H1 (cell line): ENCODE measurements at regions not wholly inside any gene's neighbourhood (a gene's known extent, or its start where the extent isn't known, plus 50 kb on each side); places are given as distances from the start of the nearest gene placed in this dataset.
"Not testable (repeated sequence)": the region's sequence is repeated elsewhere in the genome, so short reads cannot be mapped to it uniquely, and the experiment has no call there.

Experiments used
- CTCF ChIA-PET: fragments of 300-600 bp; sonication (Branson Sonifier 250); formaldehyde crosslinking; loops from one replicate; lab custom pipeline; 2021; ENCODE audit not compliant: partially characterized antibody; lab: Charles Lee
- POLR2A ChIA-PET: fragments of 300-600 bp; sonication (Branson Sonifier 250); formaldehyde crosslinking; loops from one replicate; lab custom pipeline; 2021; ENCODE audit warnings: inconsistent platforms; ENCODE audit not compliant: partially characterized antibody; lab: Charles Lee
- DNase-seq, 2 experiments: peaks; one replicate each; pipeline versions ENCODE4 v3.0.0 to v3.0.0-alpha.2; 2010 to 2022; ENCODE audit warnings: low spot score in 2 of 2, low read depth in 1 of 2, mixed read lengths in 1 of 2
- FAIRE-seq: peaks from 2 replicates; lab custom pipeline; 2011; peaks lifted over from hg19 to GRCh38; lab: Jason Lieb, UNC
- H2AFZ ChIP-seq: 2 replicates; pipeline ENCODE4 v1.8.1; 2012; ENCODE audit warnings: low read length, inconsistent platforms
- H2AK5ac ChIP-seq: 2 replicates; pipeline ENCODE4 v1.6.1; 2013; ENCODE audit warnings: low read depth, low read length
- H2BK120ac ChIP-seq: replicated peaks from 2 replicates; pipeline ENCODE3; 2013; ENCODE audit warnings: low read depth, low read length, inconsistent platforms
- H2BK12ac ChIP-seq: 2 replicates; pipeline ENCODE4 v1.6.1; 2013; ENCODE audit warnings: low read depth, low read length
- H2BK15ac ChIP-seq: 2 replicates; pipeline ENCODE4 v1.6.1; 2013; ENCODE audit warnings: low read length
- H2BK20ac ChIP-seq: 2 replicates; pipeline ENCODE4 v1.6.1; 2013; ENCODE audit warnings: low read length
- H2BK5ac ChIP-seq: 2 replicates; pipeline ENCODE4 v1.6.1; 2013; ENCODE audit warnings: low read depth, low read length
- H3K14ac ChIP-seq: 2 replicates; pipeline ENCODE4 v1.6.1; 2013; ENCODE audit warnings: inconsistent platforms; ENCODE audit not compliant: insufficient read length
- H3K18ac ChIP-seq: 2 replicates; pipeline ENCODE4 v1.6.1; 2013; ENCODE audit warnings: low read length; ENCODE audit errors: extremely low read depth
- H3K23ac ChIP-seq: 2 replicates; pipeline ENCODE4 v1.6.1; 2013; ENCODE audit warnings: inconsistent platforms; ENCODE audit not compliant: insufficient read length
- H3K23me2 ChIP-seq: 2 replicates; pipeline ENCODE4 v1.6.1; 2013; ENCODE audit warnings: low read depth, low read length
- H3K27ac ChIP-seq: 2 replicates; pipeline ENCODE4 v1.6.1; 2011; ENCODE audit warnings: low read depth, low read length, inconsistent platforms
- H3K27me3 ChIP-seq, 4 experiments: replicated peaks in 1 of 4; 1 replicate in 1 of 4; 2 replicates in 3 of 4; pipeline versions ENCODE4 v1.6.1 to v1.8.1; 2011 to 2013; ENCODE audit warnings: low read length in 3 of 4, mild to moderate bottlenecking in 3 of 4, inconsistent platforms in 2 of 4, mixed read lengths in 2 of 4, moderate library complexity in 1 of 4; ENCODE audit not compliant: control insufficient read depth in 3 of 4, insufficient read depth in 3 of 4; ENCODE audit errors: extremely low read depth in 1 of 4
- H3K36me3 ChIP-seq, 4 experiments: 2 replicates each; pipeline versions ENCODE4 v1.6.1 to v1.8.1; 2011 to 2013; ENCODE audit warnings: mild to moderate bottlenecking in 4 of 4, low read length in 3 of 4, moderate library complexity in 2 of 4, control low read depth in 1 of 4, inconsistent platforms in 1 of 4; ENCODE audit not compliant: insufficient read depth in 4 of 4, control insufficient read depth in 2 of 4
- H3K4ac ChIP-seq: replicated peaks from 2 replicates; pipeline ENCODE3; 2013; ENCODE audit warnings: low read length, low read depth, mixed read lengths, inconsistent platforms; ENCODE audit not compliant: insufficient read length
- H3K4me1 ChIP-seq, 4 experiments: replicated peaks in 1 of 4; 1 replicate in 1 of 4; 2 replicates in 3 of 4; pipeline versions ENCODE4 v1.6.1 to v1.8.1; 2011 to 2013; ENCODE audit warnings: low read length in 3 of 4, inconsistent platforms in 2 of 4, mixed read lengths in 1 of 4; ENCODE audit not compliant: insufficient read depth in 4 of 4, control insufficient read depth in 3 of 4
- H3K4me2 ChIP-seq, 2 experiments: 2 replicates each; pipeline versions ENCODE4 v1.6.1 to v1.8.1; 2011 to 2013; ENCODE audit warnings: low read depth in 2 of 2, low read length in 2 of 2, control low read depth in 1 of 2, inconsistent platforms in 1 of 2, mild to moderate bottlenecking in 1 of 2; ENCODE audit not compliant: insufficient read depth in 1 of 2
- H3K4me3 ChIP-seq, 4 experiments: fragments of 200-600, 300-600 bp in 1 of 4; sonication (generic), shearing (Covaris generic), sonication (Bioruptor Twin) in 1 of 4; 2 replicates each; pipeline versions ENCODE4 v1.5.1 to v1.8.1; 2011 to 2016; ENCODE audit warnings: low read length in 4 of 4, low read depth in 3 of 4, control low read depth in 2 of 4, inconsistent platforms in 2 of 4, mild to moderate bottlenecking in 2 of 4, mixed read lengths in 1 of 4, moderate library complexity in 1 of 4; ENCODE audit not compliant: insufficient read depth in 2 of 4; ENCODE audit errors: extremely low read depth in 1 of 4
- H3K56ac ChIP-seq: replicated peaks from 2 replicates; pipeline ENCODE3; 2013; ENCODE audit warnings: low read depth, mild to moderate bottlenecking, mixed read lengths, low read length, inconsistent platforms; ENCODE audit not compliant: insufficient read length
- H3K79me1 ChIP-seq: 2 replicates; pipeline ENCODE4 v1.6.1; 2013; ENCODE audit warnings: low read depth, low read length, control low read depth
- H3K79me2 ChIP-seq, 2 experiments: 2 replicates each; pipeline versions ENCODE4 v1.6.1 to v1.8.1; 2012 to 2013; ENCODE audit warnings: low read length in 2 of 2, mild to moderate bottlenecking in 2 of 2, inconsistent platforms in 1 of 2; ENCODE audit not compliant: insufficient read depth in 2 of 2, control insufficient read depth in 1 of 2
- H3K9ac ChIP-seq, 4 experiments: replicated peaks in 1 of 4; 1 replicate in 1 of 4; 2 replicates in 3 of 4; pipeline versions ENCODE4 v1.6.1 to v1.8.1; 2011 to 2013; ENCODE audit warnings: low read depth in 3 of 4, low read length in 3 of 4, control low read depth in 2 of 4, mild to moderate bottlenecking in 2 of 4, moderate library complexity in 2 of 4, inconsistent platforms in 1 of 4; ENCODE audit errors: extremely low read depth in 1 of 4
- H3K9me3 ChIP-seq, 2 experiments: 2 replicates each; pipeline versions ENCODE4 v1.6.1 to v1.8.1; 2012 to 2013; ENCODE audit warnings: mild to moderate bottlenecking in 2 of 2, moderate library complexity in 2 of 2, control low read depth in 1 of 2, inconsistent platforms in 1 of 2, low read depth in 1 of 2, low read length in 1 of 2, mixed read lengths in 1 of 2; ENCODE audit not compliant: insufficient read depth in 2 of 2
- H4K20me1 ChIP-seq, 2 experiments: replicated peaks in 1 of 2; 2 replicates each; pipeline versions ENCODE3 to v1.8.1; 2011 to 2013; ENCODE audit warnings: inconsistent platforms in 2 of 2, low read length in 2 of 2, mild to moderate bottlenecking in 1 of 2; ENCODE audit not compliant: insufficient read depth in 2 of 2, control insufficient read depth in 1 of 2
- H4K5ac ChIP-seq: 2 replicates; pipeline ENCODE4 v1.6.1; 2013; ENCODE audit warnings: low read length, low read depth, mixed read lengths, inconsistent platforms; ENCODE audit not compliant: insufficient read length
- H4K8ac ChIP-seq: 2 replicates; pipeline ENCODE4 v1.8.0; 2013; ENCODE audit warnings: mild to moderate bottlenecking, moderate library complexity, low read length, inconsistent platforms; ENCODE audit not compliant: insufficient read depth; ENCODE audit errors: extremely low read depth
- H4K91ac ChIP-seq: replicated peaks from 2 replicates; pipeline ENCODE3; 2013; ENCODE audit warnings: low read length, mixed read lengths, inconsistent platforms; ENCODE audit not compliant: insufficient read length
- WGBS, 2 experiments: shearing (Covaris generic) in 1 of 2; methylation state at CpG; one replicate each; pipeline versions ENCODE4 v1.1.6 to v1.1.7; 2013 to 2015; ENCODE audit warnings: low lambda C conversion rate in 2 of 2, mixed read lengths in 2 of 2, inconsistent platforms in 1 of 2, low coverage in 1 of 2, missing lambda C conversion rate in 1 of 2; ENCODE audit not compliant: insufficient replicate concordance in 2 of 2, insufficient coverage in 1 of 2, insufficient read length in 1 of 2; ENCODE audit errors: extremely low coverage in 1 of 2, missing lambda C conversion rate in 1 of 2; 5-methylcytosine and 5-hydroxymethylcytosine counted together

GRCh38 chr15:98106615-98107194 lies 146.2 kb downstream of the ARRDC4 start:
- POLR2A ChIA-PET, H3K23ac ChIP-seq, H2BK15ac ChIP-seq, H4K91ac ChIP-seq, H2AFZ ChIP-seq, H3K4me3 ChIP-seq, H3K4me2 ChIP-seq, H2BK5ac ChIP-seq, DNase-seq, H3K9ac ChIP-seq, H3K9me3 ChIP-seq, H4K20me1 ChIP-seq, H4K5ac ChIP-seq, H3K79me2 ChIP-seq, H3K18ac ChIP-seq, H2BK20ac ChIP-seq, H3K23me2 ChIP-seq, H3K79me1 ChIP-seq, H3K14ac ChIP-seq, H3K27ac ChIP-seq, H3K36me3 ChIP-seq, H4K8ac ChIP-seq, H2BK120ac ChIP-seq, H2BK12ac ChIP-seq, H3K4me1 ChIP-seq, H3K27me3 ChIP-seq, H2AK5ac ChIP-seq, H3K56ac ChIP-seq, H3K4ac ChIP-seq, CTCF ChIA-PET: not testable (repeated sequence)
- WGBS, 2 experiments: 97% methylated on average over 7 of the region's 10 CpGs; no CpG with 5 or more reads in 1 of the 2 experiments
- peak; percentile 58 for FAIRE-seq
